IMR-90 (cell line): ENCODE measurements at regions not wholly inside any gene's neighbourhood (a gene's known extent, or its start where the extent isn't known, plus 50 kb on each side); places are given as distances from the start of the nearest gene placed in this dataset.

Experiments
- ATAC-seq: fragments of 200-7000 bp; cut with Tn5 transposase; 2 replicates; pipeline ENCODE4 v1.9.1; 2020; ENCODE audit warnings: low read depth, mild to moderate bottlenecking, moderate library complexity
- BruUV-seq: library from RNA; stranded (reverse); fragments of 400-500 nt; replicated peaks from 2 replicates; lab custom pipeline; 2021; lab: Mats Ljungman, UMichigan
- CTCF ChIA-PET: fragments of 300-600 bp; formaldehyde crosslinking; extraction: SDS; loops from one replicate; lab custom pipeline; 2021; ENCODE audit warnings: antibody characterized with exemption; lab: Yijun Ruan, JAX
- POLR2A ChIA-PET: fragments of 300-600 bp; sonication (Branson Sonifier 250); formaldehyde crosslinking; loops from one replicate; lab custom pipeline; 2022; ENCODE audit warnings: antibody characterized with exemption; ENCODE audit not compliant: unreplicated experiment; lab: Charles Lee
- DNase-seq: peaks from one replicate; pipeline ENCODE4 v3.0.0; 2013
- H2AFZ ChIP-seq: replicated peaks from 2 replicates; pipeline ENCODE3; 2013; ENCODE audit warnings: low read length, mild to moderate bottlenecking; ENCODE audit not compliant: poor library complexity
- H2AK5ac ChIP-seq: 2 replicates; pipeline ENCODE4 v1.6.1; 2013; ENCODE audit warnings: low read depth, low read length, inconsistent platforms
- H2AK9ac ChIP-seq: replicated peaks from 2 replicates; pipeline ENCODE3; 2013; ENCODE audit warnings: mild to moderate bottlenecking, low read depth, low read length, moderate library complexity; ENCODE audit not compliant: poor library complexity
- H2BK120ac ChIP-seq: 2 replicates; pipeline ENCODE4 v1.6.1; 2013; ENCODE audit warnings: low read depth, low read length, inconsistent platforms
- H2BK15ac ChIP-seq: 3 replicates; pipeline ENCODE4 v1.6.1; 2013; ENCODE audit warnings: low read depth, low read length, inconsistent platforms
- H2BK20ac ChIP-seq: 2 replicates; pipeline ENCODE4 v1.6.1; 2013; ENCODE audit warnings: low read depth, mild to moderate bottlenecking, inconsistent platforms, low read length, moderate library complexity
- H2BK5ac ChIP-seq: 2 replicates; pipeline ENCODE4 v1.6.1; 2013; ENCODE audit warnings: mild to moderate bottlenecking, low read depth, low read length, inconsistent platforms; ENCODE audit not compliant: poor library complexity, severe bottlenecking
- H3K14ac ChIP-seq: replicated peaks from 2 replicates; pipeline ENCODE4 v1.6.1; 2013; ENCODE audit warnings: low read depth, low read length, inconsistent platforms
- H3K18ac ChIP-seq: 2 replicates; pipeline ENCODE4 v1.6.1; 2013; ENCODE audit warnings: low read depth, low read length, control low read depth
- H3K23ac ChIP-seq: 2 replicates; pipeline ENCODE4 v1.6.1; 2013; ENCODE audit warnings: low read depth, low read length, inconsistent platforms
- H3K27ac ChIP-seq: 2 replicates; pipeline ENCODE4 v1.5.1; 2013; ENCODE audit warnings: mild to moderate bottlenecking, control low read depth, low read length; ENCODE audit not compliant: insufficient read depth
- H3K27me3 ChIP-seq: 2 replicates; pipeline ENCODE4 v1.6.1; 2013; ENCODE audit warnings: low read length; ENCODE audit not compliant: control insufficient read depth, insufficient read depth
- H3K36me3 ChIP-seq: 2 replicates; pipeline ENCODE4 v1.6.1; 2013; ENCODE audit warnings: low read length, mixed read lengths; ENCODE audit not compliant: control insufficient read depth, insufficient read depth
- H3K4ac ChIP-seq: 2 replicates; pipeline ENCODE4 v1.6.1; 2013; ENCODE audit warnings: low read depth, low read length, inconsistent platforms
- H3K4me1 ChIP-seq: 2 replicates; pipeline ENCODE4 v1.6.1; 2013; ENCODE audit warnings: low read length, mixed read lengths; ENCODE audit not compliant: control insufficient read depth, insufficient read depth
- H3K4me2 ChIP-seq: 2 replicates; pipeline ENCODE4 v1.6.1; 2013; ENCODE audit warnings: low read depth, mild to moderate bottlenecking, control low read depth, low read length, moderate library complexity
- H3K4me3 ChIP-seq: 2 replicates; pipeline ENCODE4 v1.5.1; 2013; ENCODE audit warnings: low read depth, mild to moderate bottlenecking, control low read depth, low read length, moderate library complexity; ENCODE audit not compliant: insufficient read depth
- H3K56ac ChIP-seq: 2 replicates; pipeline ENCODE4 v1.6.1; 2013; ENCODE audit warnings: low read length, inconsistent platforms; ENCODE audit not compliant: insufficient read depth; ENCODE audit errors: extremely low read depth
- H3K79me1 ChIP-seq, 2 experiments: 2 replicates each; pipeline ENCODE4 v1.6.1; 2013; ENCODE audit warnings: low read length in 2 of 2, inconsistent platforms in 1 of 2, low read depth in 1 of 2
- H3K9ac ChIP-seq: 2 replicates; pipeline ENCODE4 v1.6.1; 2013; ENCODE audit warnings: low read depth, low read length, control low read depth
- H3K9me1 ChIP-seq: 2 replicates; pipeline ENCODE4 v1.6.1; 2013; ENCODE audit warnings: low read length, inconsistent platforms; ENCODE audit not compliant: insufficient read depth
- H3K9me3 ChIP-seq: 2 replicates; pipeline ENCODE4 v1.6.1; 2013; ENCODE audit warnings: low read length; ENCODE audit not compliant: control insufficient read depth, insufficient read depth
- H4K20me1 ChIP-seq: 2 replicates; pipeline ENCODE4 v1.6.1; 2013; ENCODE audit warnings: low read length, inconsistent platforms; ENCODE audit not compliant: insufficient read depth
- H4K5ac ChIP-seq: 2 replicates; pipeline ENCODE4 v1.6.1; 2013; ENCODE audit warnings: mild to moderate bottlenecking, low read depth, low read length, control low read depth
- H4K8ac ChIP-seq, 2 experiments: 2 replicates each; pipeline ENCODE4 v1.6.1; 2013; ENCODE audit warnings: low read depth in 2 of 2, low read length in 2 of 2, control low read depth in 1 of 2, inconsistent platforms in 1 of 2
- H4K91ac ChIP-seq: 2 replicates; pipeline ENCODE4 v1.6.1; 2013; ENCODE audit warnings: low read depth, low read length, inconsistent platforms; ENCODE audit not compliant: insufficient read depth
- BHLHE40 ChIP-seq: fragments of 150-350 bp; IDR thresholded peaks from 2 replicates; pipeline ENCODE4 v1.6.1; 2016; ENCODE audit warnings: mild to moderate bottlenecking, low read depth, low read length
- CHD1 ChIP-seq: IDR thresholded peaks from 2 replicates; pipeline ENCODE4 v1.6.1; 2012; ENCODE audit warnings: low read depth, low read length, improper control_type of control experiment
- MAFK ChIP-seq: IDR thresholded peaks from 2 replicates; pipeline ENCODE4 v1.6.1; 2012; ENCODE audit warnings: low read depth, low read length, improper control_type of control experiment
- MAZ ChIP-seq: IDR thresholded peaks from 2 replicates; pipeline ENCODE4 v1.6.1; 2012; ENCODE audit warnings: low read depth, mild to moderate bottlenecking, low read length, improper control_type of control experiment, moderate library complexity, borderline replicate concordance
- MXI1 ChIP-seq: IDR thresholded peaks from 2 replicates; pipeline ENCODE4 v1.6.1; 2012; ENCODE audit warnings: low read depth, mild to moderate bottlenecking, low read length, moderate library complexity, borderline replicate concordance
- POLR2A ChIP-seq: IDR thresholded peaks from 2 replicates; pipeline ENCODE4 v1.6.1; 2012; ENCODE audit warnings: mild to moderate bottlenecking, low read depth, low read length
- RCOR1 ChIP-seq: IDR thresholded peaks from 2 replicates; pipeline ENCODE4 v1.6.1; 2012; ENCODE audit warnings: mild to moderate bottlenecking, low read length, improper control_type of control experiment; ENCODE audit not compliant: insufficient replicate concordance
- SMC3 ChIP-seq: fragments of 150-350 bp; IDR thresholded peaks from 2 replicates; pipeline ENCODE4 v1.6.1; 2016; ENCODE audit warnings: low read depth, mild to moderate bottlenecking, antibody characterized with exemption, low read length, moderate library complexity
- WGBS, 2 experiments: methylation state at CpG; one replicate each; pipeline versions ENCODE4 v1.1.5 to v1.1.7; 2013; ENCODE audit warnings: missing lambda C conversion rate in 2 of 2; ENCODE audit not compliant: insufficient read length in 1 of 2; ENCODE audit errors: extremely low coverage in 2 of 2; 5-methylcytosine and 5-hydroxymethylcytosine counted together
- dilution Hi-C: fragments of 300-500 bp; cut with HindIII; formaldehyde crosslinking; loops from one replicate; pipeline ENCODE4 v1.14.3; 2018; ENCODE audit warnings: low sequenced_read_pairs; ENCODE audit not compliant: unreplicated experiment
- in situ Hi-C: fragments of 300-500 bp; cut with MboI; formaldehyde crosslinking; loops from 3 replicates; pipeline ENCODE4 v1.14.3; 2019; ENCODE audit warnings: low sequenced_read_pairs, inconsistent platforms, mixed read lengths
- intact Hi-C: fragments of 100-400 bp; cut with micrococcal nuclease; formaldehyde crosslinking; loops from 2 replicates; pipeline ENCODE4 v1.10.0; 2022
- TF ChIP-seq, protein P1 (sequence below): conservative IDR thresholded peaks from 2 replicates; pipeline ENCODE4 v1.5.1; 2012; ENCODE audit warnings: mild to moderate bottlenecking, low read depth, low read length, improper control_type of control experiment
- TF ChIP-seq, protein P2 (sequence below): fragments of 150-350 bp; IDR thresholded peaks from 2 replicates; pipeline ENCODE4 v1.6.1; 2016; ENCODE audit warnings: low read depth, mild to moderate bottlenecking, low read length, moderate library complexity, borderline replicate concordance

DNA sequence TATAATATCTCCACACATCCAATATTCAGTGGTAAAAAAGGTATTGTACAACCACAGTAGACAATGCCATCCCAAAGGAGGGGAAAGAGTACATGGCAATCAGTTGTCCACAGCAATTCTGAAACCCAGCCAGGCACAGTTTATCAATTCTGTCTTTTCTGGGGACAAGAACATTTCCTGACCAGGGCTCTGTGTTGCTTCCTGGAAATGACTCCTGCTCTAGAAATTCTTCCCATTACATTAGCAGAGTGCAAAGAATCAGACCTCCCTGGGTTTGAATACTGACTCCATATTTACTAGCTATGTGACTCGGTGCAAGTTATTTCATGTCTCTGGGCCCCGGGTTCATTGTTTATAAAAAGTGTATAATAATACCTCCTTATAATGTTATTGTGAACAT lies 220.4 kb upstream of the CFAP20DC start:
- Histone ChIP-seq H3K18ac (no peak overlapping the region), H4K91ac (no peak overlapping the region), H3K4me2 (no peak overlapping the region), H2AK9ac (no peak overlapping the region), H2BK5ac (no peak overlapping the region), H2AFZ (no peak overlapping the region), H2BK120ac (no peak overlapping the region), H3K23ac (no peak overlapping the region), H3K27ac (no peak overlapping the region), H4K5ac (no peak overlapping the region), H4K8ac (no peak overlapping the region), H3K9me3 (no peaks in the 10 kb centered on the region), H3K79me1 (no peaks in the 10 kb centered on the region), H3K4ac (no peak overlapping the region), H3K36me3 (no peaks in the 10 kb centered on the region), H4K20me1 (no peaks in the 10 kb centered on the region), H3K9ac (no peak overlapping the region), H3K4me3 (no peak overlapping the region), H3K4me1 (peaks cover 10% of the 10 kb centered on the region), H3K9me1 (peaks cover 5% of the 10 kb centered on the region; the same call in 1 of the 2 replicates), H3K56ac (no peak overlapping the region), H2BK20ac (no peak overlapping the region), H3K27me3 (no peaks in the 10 kb centered on the region), H3K14ac (no peak overlapping the region), H2BK15ac (no peak overlapping the region), H2AK5ac (no peak overlapping the region; the same call in 1 of the 2 replicates)
- TF ChIP-seq SMC3 (no peak), MAZ (no peak), CHD1 (no peak), RCOR1 (no peak), BHLHE40 (no peak), MAFK (no peak), MXI1 (no peak), POLR2A (no peak)
- TF ChIP-seq, protein P1, sequence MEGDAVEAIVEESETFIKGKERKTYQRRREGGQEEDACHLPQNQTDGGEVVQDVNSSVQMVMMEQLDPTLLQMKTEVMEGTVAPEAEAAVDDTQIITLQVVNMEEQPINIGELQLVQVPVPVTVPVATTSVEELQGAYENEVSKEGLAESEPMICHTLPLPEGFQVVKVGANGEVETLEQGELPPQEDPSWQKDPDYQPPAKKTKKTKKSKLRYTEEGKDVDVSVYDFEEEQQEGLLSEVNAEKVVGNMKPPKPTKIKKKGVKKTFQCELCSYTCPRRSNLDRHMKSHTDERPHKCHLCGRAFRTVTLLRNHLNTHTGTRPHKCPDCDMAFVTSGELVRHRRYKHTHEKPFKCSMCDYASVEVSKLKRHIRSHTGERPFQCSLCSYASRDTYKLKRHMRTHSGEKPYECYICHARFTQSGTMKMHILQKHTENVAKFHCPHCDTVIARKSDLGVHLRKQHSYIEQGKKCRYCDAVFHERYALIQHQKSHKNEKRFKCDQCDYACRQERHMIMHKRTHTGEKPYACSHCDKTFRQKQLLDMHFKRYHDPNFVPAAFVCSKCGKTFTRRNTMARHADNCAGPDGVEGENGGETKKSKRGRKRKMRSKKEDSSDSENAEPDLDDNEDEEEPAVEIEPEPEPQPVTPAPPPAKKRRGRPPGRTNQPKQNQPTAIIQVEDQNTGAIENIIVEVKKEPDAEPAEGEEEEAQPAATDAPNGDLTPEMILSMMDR: no peak
- TF ChIP-seq, protein P2, sequence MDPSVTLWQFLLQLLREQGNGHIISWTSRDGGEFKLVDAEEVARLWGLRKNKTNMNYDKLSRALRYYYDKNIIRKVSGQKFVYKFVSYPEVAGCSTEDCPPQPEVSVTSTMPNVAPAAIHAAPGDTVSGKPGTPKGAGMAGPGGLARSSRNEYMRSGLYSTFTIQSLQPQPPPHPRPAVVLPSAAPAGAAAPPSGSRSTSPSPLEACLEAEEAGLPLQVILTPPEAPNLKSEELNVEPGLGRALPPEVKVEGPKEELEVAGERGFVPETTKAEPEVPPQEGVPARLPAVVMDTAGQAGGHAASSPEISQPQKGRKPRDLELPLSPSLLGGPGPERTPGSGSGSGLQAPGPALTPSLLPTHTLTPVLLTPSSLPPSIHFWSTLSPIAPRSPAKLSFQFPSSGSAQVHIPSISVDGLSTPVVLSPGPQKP: no peak
- CTCF ChIA-PET: no interaction called here
- in situ Hi-C loops: no loop called here
- ATAC-seq (no peak), DNase-seq (no peak)
- no TSS peak for BruUV-seq
- POLR2A ChIA-PET: no interaction called here
- dilution Hi-C loops: no loop called here
- intact Hi-C loops: no loop called here
- no CpG with 5 or more reads among the region's 2 CpGs for WGBS, 2 experiments
